ENCODE measurements at regions not wholly inside any gene's neighbourhood (a gene's known extent, or its start where the extent isn't known, plus 50 kb on each side); places are given as distances from the start of the nearest gene placed in this dataset.

- ChIA-PET CTCF (interaction anchor here (0.9 to 2.7 kb wide), 6 partner anchors 9 to 74 kb away, joined by 3 to 9 read pairs (median 3); no protein-coding TSS in a partner anchor), POLR2A (no interaction called here)
- peaks cover 4% of the 10 kb centered on the region for H3K27me3 Mint-ChIP-seq
- no peak overlapping the region for H3K27ac Mint-ChIP-seq
- DNase-seq: no peak
- no peaks in the 10 kb centered on the region for H3K4me1 Mint-ChIP-seq
- H3K9me3 Mint-ChIP-seq: no peaks in the 10 kb centered on the region
- H3K36me3 Mint-ChIP-seq (ENCODE audit: low read depth): no peaks in the 10 kb centered on the region
- H3K4me3 Mint-ChIP-seq: no peak overlapping the region
Observed at GRCh38 chr10:104580321-104580720, 60.8 kb upstream of the SORCS3 start.

GRCh38 chr10:104580774-104581675 is 60.1 kb upstream of the SORCS3 start:
- H3K36me3 Mint-ChIP-seq (ENCODE audit: low read depth): no peaks in the 10 kb centered on the region
- no peaks in the 10 kb centered on the region for H3K9me3 Mint-ChIP-seq
- no peaks in the 10 kb centered on the region for H3K4me1 Mint-ChIP-seq
- H3K27ac Mint-ChIP-seq: no peak overlapping the region
- no peak overlapping the region for H3K4me3 Mint-ChIP-seq
- CTCF ChIA-PET: interaction anchor here (0.9 to 2.7 kb wide), 7 partner anchors 9 to 74 kb away, joined by 3 to 9 read pairs (median 3); no protein-coding TSS in a partner anchor
- H3K27me3 Mint-ChIP-seq: peaks cover 8% of the 10 kb centered on the region
- POLR2A ChIA-PET: no interaction called here
- peak; percentile 66 for DNase-seq

- Mint-ChIP-seq H3K9me3 (no peaks in the 10 kb centered on the region), H3K4me1 (peaks cover under 1% of the 10 kb centered on the region), H3K27me3 (peaks cover 13% of the 10 kb centered on the region), H3K27ac (no peak overlapping the region), H3K36me3 (ENCODE audit: low read depth) (no peaks in the 10 kb centered on the region), H3K4me3 (no peak overlapping the region)
- ChIA-PET POLR2A (no interaction called here), CTCF (interaction anchor here (0.7 to 2.7 kb wide), 5 partner anchors 8 to 83 kb away, joined by 3 to 9 read pairs (median 4); no protein-coding TSS in a partner anchor)
- no peak for DNase-seq
Observed at GRCh38 chr10:104581884-104582601, 59.0 kb upstream of the SORCS3 start.

GRCh38 chr10:104582602-104582951 is 58.5 kb upstream of the SORCS3 start:
- Mint-ChIP-seq H3K27ac (no peak overlapping the region), H3K4me3 (no peak overlapping the region), H3K27me3 (peaks cover 13% of the 10 kb centered on the region), H3K36me3 (ENCODE audit: low read depth) (no peaks in the 10 kb centered on the region), H3K4me1 (peaks cover 2% of the 10 kb centered on the region), H3K9me3 (no peaks in the 10 kb centered on the region)
- DNase-seq: no peak
- ChIA-PET POLR2A (no interaction called here), CTCF (interaction anchor here (0.8 kb wide), 1 partner anchor 54 kb away, joined by 3 read pairs; no protein-coding TSS in a partner anchor)

- ChIA-PET POLR2A (no interaction called here), CTCF (interaction anchor here (0.8 kb wide), 1 partner anchor 54 kb away, joined by 3 read pairs; no protein-coding TSS in a partner anchor)
- Mint-ChIP-seq H3K9me3 (no peaks in the 10 kb centered on the region), H3K27me3 (peaks cover 13% of the 10 kb centered on the region), H3K27ac (no peak overlapping the region), H3K36me3 (ENCODE audit: low read depth) (no peaks in the 10 kb centered on the region), H3K4me1 (peaks cover 2% of the 10 kb centered on the region), H3K4me3 (no peak overlapping the region)
- no peak for DNase-seq
Observed at GRCh38 chr10:104582966-104583365, 58.1 kb upstream of the SORCS3 start.

- DNase-seq: no peak
- POLR2A ChIA-PET: no interaction called here
Observed at GRCh38 chr10:104584541-104584940, 56.5 kb upstream of the SORCS3 start.

GRCh38 chr10:104587751-104588150 is 53.3 kb upstream of the SORCS3 start:
- DNase-seq: no peak
- peaks cover 10% of the 10 kb centered on the region for H3K27me3 Mint-ChIP-seq
- H3K4me3 Mint-ChIP-seq: no peak overlapping the region
- H3K36me3 Mint-ChIP-seq (ENCODE audit: low read depth): no peaks in the 10 kb centered on the region
- POLR2A ChIA-PET: no interaction called here
- no peaks in the 10 kb centered on the region for H3K9me3 Mint-ChIP-seq
- H3K27ac Mint-ChIP-seq: no peak overlapping the region
- CTCF ChIA-PET: no interaction called here
- peaks cover 2% of the 10 kb centered on the region for H3K4me1 Mint-ChIP-seq

More at GRCh38 chr10:104584541-104584940, 56.5 kb upstream of the SORCS3 start:
- peaks cover 2% of the 10 kb centered on the region for H3K4me1 Mint-ChIP-seq
- peaks cover 11% of the 10 kb centered on the region for H3K27me3 Mint-ChIP-seq
- no peak overlapping the region for H3K27ac Mint-ChIP-seq
- no peaks in the 10 kb centered on the region for H3K36me3 Mint-ChIP-seq (ENCODE audit: low read depth)
- no peaks in the 10 kb centered on the region for H3K9me3 Mint-ChIP-seq
- CTCF ChIA-PET: no interaction called here
- no peak overlapping the region for H3K4me3 Mint-ChIP-seq

- H3K4me3 Mint-ChIP-seq: no peak overlapping the region
- no peak overlapping the region for H3K27ac Mint-ChIP-seq
- ChIA-PET POLR2A (no interaction called here), CTCF (interaction anchor here (1.5 kb wide), 1 partner anchor 8 kb away, joined by 4 read pairs; no protein-coding TSS in a partner anchor)
- peaks cover 2% of the 10 kb centered on the region for H3K4me1 Mint-ChIP-seq
- no peak for DNase-seq
- H3K9me3 Mint-ChIP-seq: no peaks in the 10 kb centered on the region
- H3K27me3 Mint-ChIP-seq: peaks cover 10% of the 10 kb centered on the region
- no peaks in the 10 kb centered on the region for H3K36me3 Mint-ChIP-seq (ENCODE audit: low read depth)
Observed at GRCh38 chr10:104589431-104589830, 51.7 kb upstream of the SORCS3 start.

- ChIA-PET CTCF (interaction anchor here (1.5 kb wide), 1 partner anchor 9 kb away, joined by 4 read pairs; no protein-coding TSS in a partner anchor), POLR2A (no interaction called here)
- Mint-ChIP-seq H3K27me3 (peaks cover 13% of the 10 kb centered on the region), H3K9me3 (no peaks in the 10 kb centered on the region), H3K36me3 (ENCODE audit: low read depth) (no peaks in the 10 kb centered on the region), H3K4me3 (no peak overlapping the region), H3K27ac (no peak overlapping the region), H3K4me1 (peaks cover 2% of the 10 kb centered on the region)
- no peak for DNase-seq
Observed at GRCh38 chr10:104589871-104590270, 51.2 kb upstream of the SORCS3 start.
